ENCODE measurements at regions not wholly inside any gene's neighbourhood (a gene's known extent, or its start where the extent isn't known, plus 50 kb on each side); places are given as distances from the start of the nearest gene placed in this dataset.

- TF ChIP-seq CTCF (IDR thresholded peaks at IDR 0.05 in 4 of 5, conservative IDR thresholded peaks at IDR 0.05 in 1 of 5) (no peak), POLR2A (IDR thresholded peaks at IDR 0.05) (no peak)
Measured at GRCh38 chr7:56206420-56206819, 90.2 kb upstream of the NUPR2 start.
